ENCODE measurements at regions not wholly inside any gene's neighbourhood (a gene's known extent, or its start where the extent isn't known, plus 50 kb on each side); places are given as distances from the start of the nearest gene placed in this dataset.

DNA sequence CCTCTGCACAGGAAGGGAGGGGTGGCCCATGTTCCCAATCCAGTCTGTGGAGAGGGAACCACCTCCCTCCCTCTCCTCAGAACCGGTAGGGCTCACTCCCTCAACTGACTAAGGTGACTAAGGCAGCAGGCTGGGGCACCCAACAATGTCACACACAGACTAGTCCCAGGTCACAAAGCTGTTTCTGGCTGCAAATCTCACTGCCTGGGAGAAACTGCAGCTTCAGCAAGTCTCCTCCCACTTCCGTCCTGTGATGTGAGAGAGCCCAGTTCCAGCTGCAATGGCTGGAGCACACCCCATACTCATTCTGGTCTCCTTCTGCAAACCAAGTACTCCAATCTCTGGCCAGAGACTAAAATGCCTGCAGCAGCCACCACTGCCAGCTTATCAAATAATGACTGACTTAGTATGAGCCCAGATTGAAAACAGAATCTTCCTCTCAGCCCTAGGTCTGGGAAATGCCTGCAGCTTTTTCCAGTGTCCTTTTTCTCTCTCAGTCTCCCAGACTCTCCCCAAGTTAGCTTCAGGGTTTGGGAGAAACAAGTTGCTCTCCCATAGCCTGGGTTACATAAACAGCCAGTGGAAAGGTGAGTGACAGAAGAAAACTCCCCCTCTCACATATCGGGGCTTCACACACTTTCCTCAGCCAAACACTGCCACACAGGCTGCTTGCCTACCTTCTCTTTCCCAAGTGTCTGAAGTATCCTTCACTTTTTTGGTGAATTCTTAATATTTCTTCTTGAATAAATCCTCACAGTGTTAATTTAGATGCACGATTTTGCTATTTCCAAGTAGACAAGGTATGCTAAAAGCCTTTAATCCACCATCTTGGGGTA, 247.4 kb upstream of the RASA1 start:
- DNase-seq (ENCODE audit: low spot score), result peak; percentile 73
- ChIA-PET POLR2A (interaction anchor here (0.6 to 1.3 kb wide), 5 partner anchors 8 to 91 kb away, joined by 3 to 5 read pairs (median 3); no protein-coding TSS in a partner anchor), CTCF (ENCODE audit: unreplicated experiment) (no interaction called here)
- Histone ChIP-seq H3K4me1 (ENCODE audit: insufficient read depth, low read length, poor library complexity, severe bottlenecking) (peaks cover 14% of the 10 kb centered on the region), H2AFZ (ENCODE audit: low read length) (peak overlapping the region; percentile 75), H3K4me3 (ENCODE audit: low read depth, low read length, poor library complexity, severe bottlenecking) (peak overlapping the region; percentile 12), H3K27ac (ENCODE audit: low read depth, low read length, poor library complexity, severe bottlenecking) (no peak overlapping the region), H3K9me2 (ENCODE audit: insufficient read depth, low read length) (no peaks in the 10 kb centered on the region), H4K20me1 (ENCODE audit: insufficient read depth, low read length) (no peaks in the 10 kb centered on the region), H3K36me3 (ENCODE audit: insufficient read depth, low read length) (no peaks in the 10 kb centered on the region), H3K79me2 (ENCODE audit: insufficient read depth, low read depth, low read length) (no peaks in the 10 kb centered on the region), H3K9me3 (ENCODE audit: low read length) (no peaks in the 10 kb centered on the region), H3K4me2 (ENCODE audit: low read length) (peak overlapping the region; percentile 54)
- TF ChIP-seq EZH2phosphoT487 (IDR thresholded peaks at IDR 0.05; ENCODE audit: borderline replicate concordance, low read depth, low read length) (no peak), CTCF (conservative IDR thresholded peaks at IDR 0.05; ENCODE audit: low read length) (no peak)
- BruUV-seq (replicated peaks), result no TSS peak
- intact Hi-C loops (cut with micrococcal nuclease; ENCODE audit: unreplicated experiment), result no loop called here

DNA sequence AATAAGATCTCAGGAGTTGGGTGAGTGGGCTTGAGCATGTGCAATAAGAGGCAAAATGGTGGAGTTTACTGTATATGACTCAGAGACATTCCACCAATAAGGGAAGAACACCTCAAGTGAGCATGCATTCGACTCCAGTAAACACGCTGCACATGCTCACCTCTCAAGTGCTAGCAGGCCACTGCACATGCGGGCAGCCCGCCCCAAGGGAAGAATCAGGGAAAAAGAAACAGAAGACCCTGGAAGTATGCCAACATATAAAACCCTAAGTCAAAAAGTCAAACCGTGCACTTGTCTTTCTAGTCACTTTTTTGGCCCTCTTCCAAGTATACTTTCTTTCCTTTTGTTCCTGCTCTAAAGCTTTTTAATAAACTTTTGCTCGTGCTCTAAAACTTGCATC, 245.3 kb upstream of the RASA1 start:
- Histone ChIP-seq H2AFZ (ENCODE audit: low read length) (0 out of 2 replicates have a peak overlapping the region, but pooled peaks have one; percentile 7), H3K4me1 (ENCODE audit: insufficient read depth, low read length, poor library complexity, severe bottlenecking) (peaks cover 14% of the 10 kb centered on the region), H3K36me3 (ENCODE audit: insufficient read depth, low read length) (no peaks in the 10 kb centered on the region), H4K20me1 (ENCODE audit: insufficient read depth, low read length) (no peaks in the 10 kb centered on the region), H3K9me3 (ENCODE audit: low read length) (no peaks in the 10 kb centered on the region), H3K9me2 (ENCODE audit: insufficient read depth, low read length) (no peaks in the 10 kb centered on the region), H3K79me2 (ENCODE audit: insufficient read depth, low read depth, low read length) (no peaks in the 10 kb centered on the region), H3K4me3 (ENCODE audit: low read depth, low read length, poor library complexity, severe bottlenecking) (no peak overlapping the region), H3K4me2 (ENCODE audit: low read length) (no peak overlapping the region), H3K27ac (ENCODE audit: low read depth, low read length, poor library complexity, severe bottlenecking) (no peak overlapping the region)
- TF ChIP-seq EZH2phosphoT487 (IDR thresholded peaks at IDR 0.05; ENCODE audit: borderline replicate concordance, low read depth, low read length), result no peak
- no peak for TF ChIP-seq CTCF (conservative IDR thresholded peaks at IDR 0.05; ENCODE audit: low read length)
- intact Hi-C loops (cut with micrococcal nuclease; ENCODE audit: unreplicated experiment), result no loop called here
- POLR2A ChIA-PET, result interaction anchor here (0.6 to 1.5 kb wide), 2 partner anchors 17 to 378 kb away, joined by 3 read pairs; no protein-coding TSS in a partner anchor
- no TSS peak for BruUV-seq (replicated peaks)
- CTCF ChIA-PET (ENCODE audit: unreplicated experiment), result no interaction called here
- DNase-seq (ENCODE audit: low spot score), result no peak

GRCh38 chr5:87027570-87027969, 240.1 kb upstream of the RASA1 start:
- Histone ChIP-seq H3K79me2 (ENCODE audit: insufficient read depth, low read depth, low read length) (no peaks in the 10 kb centered on the region), H3K9me2 (ENCODE audit: insufficient read depth, low read length) (no peaks in the 10 kb centered on the region), H3K4me2 (ENCODE audit: low read length) (no peak overlapping the region), H3K4me1 (ENCODE audit: insufficient read depth, low read length, poor library complexity, severe bottlenecking) (no peaks in the 10 kb centered on the region), H3K9me3 (ENCODE audit: low read length) (no peaks in the 10 kb centered on the region), H3K36me3 (ENCODE audit: insufficient read depth, low read length) (no peaks in the 10 kb centered on the region), H2AFZ (ENCODE audit: low read length) (no peak overlapping the region), H3K27ac (ENCODE audit: low read depth, low read length, poor library complexity, severe bottlenecking) (no peak overlapping the region), H4K20me1 (ENCODE audit: insufficient read depth, low read length) (no peaks in the 10 kb centered on the region), H3K4me3 (ENCODE audit: low read depth, low read length, poor library complexity, severe bottlenecking) (no peak overlapping the region)
- intact Hi-C loops (cut with micrococcal nuclease; ENCODE audit: unreplicated experiment), result no loop called here
- no peak for DNase-seq (ENCODE audit: low spot score)
- TF ChIP-seq CTCF (conservative IDR thresholded peaks at IDR 0.05; ENCODE audit: low read length) (no peak), EZH2phosphoT487 (IDR thresholded peaks at IDR 0.05; ENCODE audit: borderline replicate concordance, low read depth, low read length) (no peak)
- no TSS peak for BruUV-seq (replicated peaks)
- ChIA-PET POLR2A (interaction anchor here (0.7 to 1.2 kb wide), 2 partner anchors 99 to 375 kb away, joined by 3 read pairs; no protein-coding TSS in a partner anchor), CTCF (ENCODE audit: unreplicated experiment) (no interaction called here)

Measured in OCI-LY7 (cell line).